ENCODE measurements at regions not wholly inside any gene's neighbourhood (a gene's known extent, or its start where the extent isn't known, plus 50 kb on each side); places are given as distances from the start of the nearest gene placed in this dataset. TPM values are rescaled to one million over a fixed set of nuclear protein-coding genes. Genes with fewer than 3 reads are reported as not detected.
"Not testable (repeated sequence)": the region's sequence is repeated elsewhere in the genome, so short reads cannot be mapped to it uniquely, and the experiment has no call there.

- DNase-seq; H3K27ac Mint-ChIP-seq; H3K9me3 Mint-ChIP-seq; H3K27me3 Mint-ChIP-seq (ENCODE audit: insufficient read depth); H3K4me1 Mint-ChIP-seq (ENCODE audit: low read depth); H3K4me3 Mint-ChIP-seq; H3K36me3 Mint-ChIP-seq (ENCODE audit: low read depth): not testable (repeated sequence)
Measured at GRCh38 chr16:5159537-5159936, 61.9 kb upstream of the EEF2KMT start.

- H3K4me3 Mint-ChIP-seq, result no peak overlapping the region
- no peak for TF ChIP-seq CTCF (IDR thresholded peaks at IDR 0.05)
- DNase-seq, result no peak
- peaks cover 3% of the 10 kb centered on the region; the same call in 1 of the 2 replicates for H3K27me3 Mint-ChIP-seq (ENCODE audit: insufficient read depth)
- no peak overlapping the region for H3K27ac Mint-ChIP-seq
- H3K9me3 Mint-ChIP-seq, result peaks cover 5% of the 10 kb centered on the region; the same call in 1 of the 2 replicates
- no peaks in the 10 kb centered on the region for H3K36me3 Mint-ChIP-seq (ENCODE audit: low read depth)
- H3K4me1 Mint-ChIP-seq (ENCODE audit: low read depth), result no peaks in the 10 kb centered on the region
Measured at GRCh38 chr16:5158494-5158893, 60.9 kb upstream of the EEF2KMT start.

GRCh38 chr16:5156486-5156885 lies 58.9 kb upstream of the EEF2KMT start:
- H3K36me3 Mint-ChIP-seq (ENCODE audit: low read depth); H3K4me3 Mint-ChIP-seq; DNase-seq; H3K27me3 Mint-ChIP-seq (ENCODE audit: insufficient read depth); H3K27ac Mint-ChIP-seq; H3K4me1 Mint-ChIP-seq (ENCODE audit: low read depth): not testable (repeated sequence)
- peaks cover 12% of the 10 kb centered on the region; the same call in 1 of the 2 replicates for H3K9me3 Mint-ChIP-seq

- not testable (repeated sequence) for H3K27me3 Mint-ChIP-seq (ENCODE audit: insufficient read depth); H3K4me1 Mint-ChIP-seq (ENCODE audit: low read depth); DNase-seq; H3K36me3 Mint-ChIP-seq (ENCODE audit: low read depth); H3K4me3 Mint-ChIP-seq; H3K27ac Mint-ChIP-seq; H3K9me3 Mint-ChIP-seq
Measured at GRCh38 chr16:5154006-5154405, 56.4 kb upstream of the EEF2KMT start.

GRCh38 chr16:5151409-5151808 lies 53.8 kb upstream of the EEF2KMT start:
- not testable (repeated sequence) for H3K27ac Mint-ChIP-seq; H3K4me1 Mint-ChIP-seq (ENCODE audit: low read depth); DNase-seq; H3K36me3 Mint-ChIP-seq (ENCODE audit: low read depth); H3K27me3 Mint-ChIP-seq (ENCODE audit: insufficient read depth); H3K4me3 Mint-ChIP-seq
- H3K9me3 Mint-ChIP-seq, result peaks cover 10% of the 10 kb centered on the region; the same call in 1 of the 2 replicates

Small RNA genes in the stretch of these regions (microRNA-seq; reads per million reads assigned to microRNA genes)
- not detected for gene MIR8065
